NCI-H748 (cell line): ENCODE measurements at regions not wholly inside any gene's neighbourhood (a gene's known extent, or its start where the extent isn't known, plus 50 kb on each side); places are given as distances from the start of the nearest gene placed in this dataset.
A peak's percentile ranks its signal among the peaks of the same experiment; 100 is the strongest.

Source experiments
- DNase-seq: peaks from one replicate; lab custom pipeline; 2025; ENCODE audit not compliant: unreplicated experiment; lab: John Stamatoyannopoulos, UW

- no peak for DNase-seq
Observed at GRCh38 chr19:29371251-29372090, 154.3 kb upstream of the VSTM2B start.

GRCh38 chr19:29372091-29372415, 153.7 kb upstream of the VSTM2B start:
- no peak for DNase-seq

GRCh38 chr19:29372461-29372860, 153.3 kb upstream of the VSTM2B start:
- DNase-seq = no peak

- DNase-seq = no peak
Observed at GRCh38 chr19:29372921-29373797, 152.6 kb upstream of the VSTM2B start.

- no peak for DNase-seq
Observed at GRCh38 chr19:29375429-29376119, 150.2 kb upstream of the VSTM2B start.

- no peak for DNase-seq
Observed at GRCh38 chr19:29376855-29377354, 148.9 kb upstream of the VSTM2B start.

GRCh38 chr19:29378126-29378525, 147.7 kb upstream of the VSTM2B start:
- no peak for DNase-seq

GRCh38 chr19:29378543-29379080, 147.2 kb upstream of the VSTM2B start:
- DNase-seq = no peak

- no peak for DNase-seq
Observed at GRCh38 chr19:29379257-29380021, 146.4 kb upstream of the VSTM2B start.

- no peak for DNase-seq
Observed at GRCh38 chr19:29380581-29380980, 145.2 kb upstream of the VSTM2B start.

GRCh38 chr19:29381353-29382203, 144.2 kb upstream of the VSTM2B start:
- DNase-seq = no peak

GRCh38 chr19:29383696-29384095, 142.1 kb upstream of the VSTM2B start:
- DNase-seq = no peak

GRCh38 chr19:29384656-29385055, 141.1 kb upstream of the VSTM2B start:
- peak; percentile 18 for DNase-seq

GRCh38 chr19:29385191-29385795, 140.5 kb upstream of the VSTM2B start:
- no peak for DNase-seq

- no peak for DNase-seq
Observed at GRCh38 chr19:29386970-29387369, 138.8 kb upstream of the VSTM2B start.

GRCh38 chr19:29387586-29387985, 138.2 kb upstream of the VSTM2B start:
- no peak for DNase-seq

- DNase-seq = no peak
Observed at GRCh38 chr19:29389495-29389894, 136.3 kb upstream of the VSTM2B start.

GRCh38 chr19:29390742-29391141, 135.1 kb upstream of the VSTM2B start:
- DNase-seq = no peak

GRCh38 chr19:29393915-29394460, 131.8 kb upstream of the VSTM2B start:
- no peak for DNase-seq
